NCI-H526 treated with DMSO at 0.1 percent for 48 hours (cell line): ENCODE measurements at regions not wholly inside any gene's neighbourhood (a gene's known extent, or its start where the extent isn't known, plus 50 kb on each side); places are given as distances from the start of the nearest gene placed in this dataset.
"Not testable (repeated sequence)": the region's sequence is repeated elsewhere in the genome, so short reads cannot be mapped to it uniquely, and the experiment has no call there.

Source experiments
- DNase-seq: peaks from one replicate; lab custom pipeline; 2025; lab: John Stamatoyannopoulos, UW

DNA sequence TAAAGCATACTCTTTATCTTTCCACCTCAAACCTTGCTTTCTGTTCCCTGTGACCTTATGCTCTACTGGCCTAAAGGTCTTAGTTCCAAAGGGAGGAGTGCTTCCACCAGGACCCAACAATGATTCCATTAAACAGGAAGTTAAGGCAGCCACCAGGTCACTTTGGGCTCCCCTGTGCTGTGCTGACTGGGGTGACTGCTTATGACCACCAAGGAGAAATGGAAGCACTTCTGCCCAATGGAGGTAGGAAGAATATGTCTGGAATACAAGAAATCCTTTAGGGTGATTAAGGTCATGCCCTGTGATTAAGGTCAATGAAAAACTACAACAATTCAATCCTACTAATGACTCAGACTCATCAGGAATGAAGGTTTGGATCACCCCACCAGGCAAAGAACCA, 233.8 kb upstream of the CDH11 start:
- DNase-seq, result no peak

DNA sequence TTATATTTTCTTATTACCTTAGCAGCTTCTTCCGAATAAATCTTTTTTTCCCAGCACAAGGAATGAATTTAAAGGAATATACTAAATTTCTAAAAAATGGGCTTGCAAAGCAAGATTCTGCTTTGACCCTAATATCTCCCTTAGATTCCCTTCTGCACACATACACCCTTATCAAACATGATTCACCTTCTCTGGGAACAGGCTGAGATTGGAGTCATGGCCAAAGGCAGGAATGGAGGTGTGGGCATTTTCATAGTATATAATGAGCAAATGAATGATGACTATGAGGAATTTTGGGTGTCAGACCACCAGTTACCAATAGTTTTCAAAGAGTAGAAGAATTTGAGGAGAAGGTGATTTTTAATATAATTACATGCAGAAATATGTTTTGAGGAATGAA, 231.3 kb upstream of the CDH11 start:
- no peak for DNase-seq

DNA sequence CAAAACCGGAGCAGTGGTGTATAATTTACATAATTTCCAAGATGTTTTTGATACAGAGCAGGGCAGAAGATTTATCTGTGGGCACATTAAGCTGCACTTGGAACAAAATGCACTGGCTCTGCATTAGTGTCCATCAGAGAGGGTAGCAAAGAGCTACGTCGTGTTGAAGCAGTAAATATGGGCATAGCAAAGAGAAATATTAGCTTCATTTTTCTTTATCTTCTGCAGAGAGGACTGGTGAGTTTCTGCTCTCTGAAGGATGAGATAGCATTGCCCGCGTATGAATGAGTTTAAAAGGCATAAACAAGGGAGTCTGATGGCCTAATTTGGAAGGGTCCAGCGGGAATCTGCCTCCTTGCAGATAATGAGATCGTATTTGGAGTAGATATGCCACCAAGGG, 227.8 kb upstream of the CDH11 start:
- DNase-seq, result no peak

DNA sequence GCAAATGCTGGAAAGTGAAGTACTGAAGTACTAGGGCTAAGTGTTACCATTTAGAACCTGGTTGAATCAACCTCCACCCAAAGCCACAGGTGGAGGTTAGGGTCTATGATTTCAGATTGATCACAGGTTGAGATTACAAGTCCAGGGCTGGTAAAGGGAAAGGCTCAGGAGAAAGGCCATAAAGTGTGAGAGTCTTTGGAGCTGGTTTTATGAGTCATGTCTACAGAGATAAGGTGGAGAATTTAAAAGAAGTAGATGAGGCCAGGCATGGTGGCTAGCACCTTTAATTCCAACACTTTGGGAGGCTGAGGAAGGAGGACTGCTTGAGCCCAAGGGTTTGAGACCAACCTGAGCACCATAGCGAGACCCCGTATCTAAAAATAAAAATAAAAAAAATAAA, 221.7 kb upstream of the CDH11 start:
- DNase-seq, result no peak

GRCh38 chr16:65342231-65342866, 220.5 kb upstream of the CDH11 start:
- no peak for DNase-seq

GRCh38 chr16:65339062-65339461, 217.2 kb upstream of the CDH11 start:
- no peak for DNase-seq

GRCh38 chr16:65336160-65336559, 214.3 kb upstream of the CDH11 start:
- DNase-seq, result no peak

GRCh38 chr16:65334081-65334480, 212.2 kb upstream of the CDH11 start:
- no peak for DNase-seq

DNA sequence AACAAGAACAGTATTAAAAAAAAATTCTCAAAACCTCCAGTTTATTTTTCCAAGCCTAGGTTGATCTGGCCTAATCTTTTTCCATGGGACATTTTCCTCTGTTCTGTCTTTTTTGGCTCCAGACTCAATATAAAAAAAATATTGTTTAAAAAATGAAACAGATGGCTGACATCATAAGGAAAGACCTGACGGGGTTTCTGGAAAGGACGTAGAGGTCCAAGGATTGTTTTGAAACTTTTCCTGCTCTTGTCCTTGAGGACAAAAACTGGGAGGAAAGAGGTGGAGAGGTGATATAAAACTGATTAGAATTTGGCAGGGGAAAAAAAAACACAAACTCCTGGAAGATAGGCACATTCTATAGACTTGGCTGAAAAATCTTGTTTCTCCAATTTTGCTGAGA, 211.4 kb upstream of the CDH11 start:
- DNase-seq, result no peak

DNA sequence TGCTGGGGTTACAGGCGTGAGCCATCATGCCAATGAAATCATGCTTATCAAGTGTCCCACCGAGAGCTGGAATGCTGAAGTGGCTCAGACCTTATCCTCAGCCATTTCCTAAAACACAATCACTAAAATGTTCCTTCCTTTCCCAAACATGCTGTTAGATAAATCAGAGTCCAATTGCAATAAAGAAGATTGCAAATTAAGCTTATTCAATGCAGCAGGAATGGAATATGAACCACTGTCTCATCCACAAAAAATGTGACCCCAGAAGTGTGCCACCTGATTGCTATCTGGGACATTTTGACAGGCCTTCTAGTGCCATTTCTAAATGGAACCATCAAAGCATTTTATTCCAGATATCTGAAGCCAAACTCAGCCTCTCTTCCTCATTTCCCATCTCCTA, 205.5 kb upstream of the CDH11 start:
- no peak for DNase-seq

DNA sequence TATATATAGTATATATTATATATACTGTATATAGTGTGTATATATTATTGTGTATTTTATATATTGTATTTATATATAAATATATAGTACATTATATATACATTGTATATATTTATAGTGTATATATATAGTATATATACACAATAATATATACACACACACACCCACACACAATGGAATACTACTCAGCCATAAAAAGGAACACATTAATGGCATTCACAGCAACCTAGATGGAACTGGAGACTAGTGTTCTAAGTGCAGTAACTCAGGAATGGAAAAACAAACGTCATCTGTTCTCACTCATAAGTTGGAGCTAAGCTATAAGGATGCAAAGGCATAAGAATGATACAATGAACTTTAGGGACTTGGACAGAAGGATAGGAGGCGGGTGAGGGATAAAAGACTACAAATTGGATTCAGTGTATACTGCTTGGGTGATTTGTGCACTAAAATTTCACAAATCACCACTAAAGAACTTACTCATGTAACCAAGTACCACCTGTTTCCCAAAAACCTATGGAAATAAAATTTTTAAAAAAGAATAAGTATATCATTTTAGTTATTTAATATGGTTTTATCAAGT, 201.9 kb upstream of the CDH11 start:
- no peak for DNase-seq

DNA sequence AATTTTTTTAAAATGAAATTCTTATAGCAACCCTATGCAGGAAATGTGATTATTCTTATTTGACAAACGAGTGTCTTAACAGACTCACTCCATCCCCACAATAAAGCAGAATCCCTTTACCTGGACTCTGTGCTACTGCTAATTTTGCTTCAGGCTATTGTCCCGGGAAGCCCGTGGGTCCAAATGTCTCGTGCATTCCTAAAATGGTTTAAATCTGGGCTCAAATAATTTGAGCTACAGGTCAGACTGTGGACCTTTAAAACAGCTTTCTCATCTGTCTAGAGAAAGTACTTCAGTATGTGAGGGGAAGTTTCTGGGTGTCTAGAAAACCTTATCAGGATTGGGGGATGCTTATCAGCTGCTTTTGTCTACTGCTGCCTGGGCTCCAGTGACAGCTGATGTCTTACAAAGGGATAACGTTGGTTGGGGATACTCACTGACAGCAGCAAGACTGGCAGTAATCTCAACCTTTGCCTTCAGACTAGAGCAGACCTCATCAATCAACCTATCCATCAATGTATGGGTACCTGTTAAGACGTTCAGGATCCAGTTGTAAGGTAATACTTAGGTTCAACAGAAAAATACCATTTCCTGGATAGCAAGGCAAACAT, 197.9 kb upstream of the CDH11 start:
- no peak for DNase-seq

DNA sequence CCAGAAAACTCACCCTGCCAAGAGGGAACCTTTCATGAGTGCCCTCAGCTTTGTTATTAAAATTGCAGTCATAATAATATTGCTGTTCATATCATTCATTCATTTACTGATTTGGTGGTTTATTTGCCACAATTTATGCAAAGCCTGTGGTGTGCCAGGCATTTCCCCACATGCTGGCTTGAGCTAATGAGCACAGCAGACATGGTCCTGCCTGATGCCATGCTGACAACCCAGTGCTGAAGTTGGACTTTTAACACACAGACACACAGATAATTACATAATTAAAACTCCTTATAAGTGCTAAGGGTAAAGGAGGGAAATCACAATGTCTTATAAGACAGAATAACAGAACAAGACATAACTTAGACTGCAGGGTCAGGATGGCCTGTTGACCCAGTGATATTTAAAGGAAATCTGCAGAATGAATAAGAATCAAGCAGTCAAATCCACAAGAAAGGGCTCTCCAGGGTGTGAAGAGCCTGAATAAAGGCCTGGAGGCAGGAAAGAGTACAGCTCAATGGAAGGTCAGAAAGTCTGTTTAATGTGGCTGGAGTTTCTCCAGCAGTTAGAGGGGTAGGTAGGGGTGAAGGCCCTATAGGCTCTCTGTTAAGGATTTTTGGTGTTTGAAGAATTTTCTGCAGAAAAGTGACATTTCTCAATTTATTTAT, 196.9 kb upstream of the CDH11 start:
- DNase-seq, result no peak

DNA sequence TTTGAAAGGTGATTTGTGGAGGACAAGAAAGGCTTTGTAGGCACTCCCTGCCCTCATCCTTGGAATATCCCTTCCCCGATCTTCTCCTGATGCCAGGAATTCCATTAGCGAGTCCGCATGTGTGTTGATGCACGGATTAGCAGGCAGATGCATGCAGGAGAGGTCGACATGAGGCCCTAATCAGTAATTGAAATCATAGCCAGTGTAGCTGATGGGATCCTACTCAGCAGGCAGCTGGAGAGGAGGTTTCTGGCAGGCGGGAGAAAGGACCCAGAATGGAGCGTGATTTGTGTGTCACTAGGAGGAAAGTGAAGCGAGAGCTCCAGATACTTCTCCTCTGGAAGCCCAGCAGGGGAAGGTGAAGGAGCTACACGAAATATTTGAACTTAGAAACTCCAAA, 196.3 kb upstream of the CDH11 start:
- DNase-seq, result no peak

DNA sequence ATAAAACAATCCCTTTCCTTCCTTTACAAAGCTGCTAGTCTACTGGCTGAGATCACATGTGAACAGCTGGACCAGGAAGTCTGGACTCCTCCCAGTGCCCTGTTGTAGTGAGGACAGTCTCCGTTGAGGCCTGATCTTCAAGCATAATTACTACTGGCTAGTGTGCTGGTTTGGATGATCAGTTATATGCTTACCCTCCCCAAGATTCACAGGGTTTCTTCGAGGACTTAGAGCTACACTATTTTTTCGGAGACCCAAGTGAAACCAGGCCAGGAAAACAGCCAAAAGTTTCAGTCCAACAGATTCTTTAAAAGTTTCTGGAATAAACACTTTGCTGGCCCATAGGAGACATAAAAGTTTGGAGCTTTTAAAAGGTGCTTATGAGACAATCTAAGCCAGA, 194.9 kb upstream of the CDH11 start:
- no peak for DNase-seq

DNA sequence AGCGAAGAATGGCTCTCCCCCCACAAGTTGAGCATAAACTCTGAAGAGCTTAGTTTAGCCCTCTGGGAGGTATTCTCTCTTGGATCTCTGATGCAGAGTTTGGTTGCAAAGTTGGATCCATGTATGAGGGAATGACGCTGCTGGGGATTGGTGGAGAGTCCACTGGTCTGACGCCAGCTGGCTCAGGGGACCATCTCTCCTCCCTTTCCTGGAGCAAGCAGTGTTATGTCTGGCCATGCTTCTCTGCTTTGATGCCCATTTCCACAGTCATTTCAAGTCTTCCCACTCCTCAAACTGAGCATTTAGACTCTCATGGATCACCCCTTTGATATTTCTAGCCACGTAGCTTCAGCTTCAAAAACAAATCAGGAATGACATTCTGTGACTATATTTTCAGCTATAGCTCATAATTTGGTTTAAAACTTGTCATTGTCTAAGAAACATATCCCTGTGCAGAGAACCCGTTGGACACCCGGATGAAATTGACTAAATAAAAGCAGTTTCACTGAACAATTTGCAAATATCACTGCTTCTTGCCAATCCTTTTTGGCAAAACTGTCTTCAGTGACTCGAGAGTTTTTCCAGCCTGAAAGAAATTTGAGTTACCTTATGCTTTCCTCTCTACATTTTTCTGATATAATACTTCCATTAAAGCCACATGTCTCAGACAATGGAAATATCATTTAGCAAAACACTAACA, 193.4 kb upstream of the CDH11 start:
- no peak for DNase-seq

- no peak for DNase-seq
Measured at GRCh38 chr16:65314627-65315008, 192.8 kb upstream of the CDH11 start.

- no peak for DNase-seq
Measured at GRCh38 chr16:65313936-65314626, 192.2 kb upstream of the CDH11 start.

DNA sequence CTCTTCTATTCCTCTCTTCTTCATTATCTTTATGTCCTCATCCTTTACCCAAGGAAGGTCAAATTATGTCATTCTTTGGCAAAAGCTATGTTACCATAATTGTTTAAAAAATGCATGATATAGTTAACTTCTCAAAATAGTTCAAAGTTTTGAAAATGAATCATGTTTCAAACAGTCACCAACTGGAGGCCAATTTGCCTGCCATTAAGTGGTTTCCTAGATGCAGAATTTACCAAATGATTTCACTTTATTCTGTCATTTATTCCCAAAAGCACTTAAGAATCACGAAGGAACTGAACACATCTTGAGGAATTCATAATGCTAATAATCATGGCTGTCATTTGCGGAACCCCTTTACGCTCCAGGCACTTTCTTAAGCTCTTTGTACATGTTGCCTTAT, 190.9 kb upstream of the CDH11 start:
- DNase-seq, result no peak

- no peak for DNase-seq
Measured at GRCh38 chr16:65312071-65312470, 190.2 kb upstream of the CDH11 start.

GRCh38 chr16:65310491-65310890, 188.6 kb upstream of the CDH11 start:
- not testable (repeated sequence) for DNase-seq

GRCh38 chr16:65309354-65309753, 187.5 kb upstream of the CDH11 start:
- no peak for DNase-seq
